Glutamatergic neuron (in vitro differentiated cells): ENCODE measurements at regions not wholly inside any gene's neighbourhood (a gene's known extent, or its start where the extent isn't known, plus 50 kb on each side); places are given as distances from the start of the nearest gene placed in this dataset.

Source experiments
- DNase-seq: peaks from one replicate; pipeline ENCODE4 v3.0.0; 2022
- H3K27ac Mint-ChIP-seq: one replicate; pipeline ENCODE4 v1.8.0; 2020; ENCODE audit warnings: mild to moderate bottlenecking, mixed read lengths, inconsistent platforms; ENCODE audit not compliant: unreplicated experiment
- H3K27me3 Mint-ChIP-seq: one replicate; pipeline ENCODE4 v1.8.0; 2020; ENCODE audit warnings: mild to moderate bottlenecking, moderate library complexity, mixed read lengths, inconsistent platforms; ENCODE audit not compliant: unreplicated experiment
- H3K36me3 Mint-ChIP-seq: one replicate; pipeline ENCODE4 v1.8.0; 2020; ENCODE audit warnings: mild to moderate bottlenecking, mixed read lengths, inconsistent platforms; ENCODE audit not compliant: unreplicated experiment
- H3K4me1 Mint-ChIP-seq: one replicate; pipeline ENCODE4 v1.8.0; 2020; ENCODE audit warnings: mild to moderate bottlenecking, low read depth, mixed read lengths, inconsistent platforms; ENCODE audit not compliant: unreplicated experiment
- H3K4me3 Mint-ChIP-seq: one replicate; pipeline ENCODE4 v1.8.0; 2020; ENCODE audit warnings: mild to moderate bottlenecking, mixed read lengths, inconsistent platforms; ENCODE audit not compliant: unreplicated experiment
- H3K9me3 Mint-ChIP-seq: one replicate; pipeline ENCODE4 v1.8.0; 2020; ENCODE audit warnings: mild to moderate bottlenecking, moderate library complexity, mixed read lengths, inconsistent platforms; ENCODE audit not compliant: unreplicated experiment
- CTCF ChIP-seq: fragments of 200-600 bp; sonication (generic); IDR thresholded peaks from one replicate; pipeline ENCODE4 v1.5.0; 2021; ENCODE audit not compliant: partially characterized antibody, unreplicated experiment

GRCh38 chr2:122251158-122251557 is 495.7 kb downstream of the TSN start:
- Mint-ChIP-seq H3K27ac (no peak overlapping the region), H3K4me1 (no peaks in the 10 kb centered on the region)

GRCh38 chr2:122251566-122251965 is 496.1 kb downstream of the TSN start:
- Mint-ChIP-seq H3K27me3 (peaks cover 3% of the 10 kb centered on the region), H3K27ac (no peak overlapping the region), H3K4me3 (no peak overlapping the region), H3K36me3 (no peaks in the 10 kb centered on the region), H3K9me3 (peaks cover 3% of the 10 kb centered on the region), H3K4me1 (no peaks in the 10 kb centered on the region)
- no peak for TF ChIP-seq CTCF
- no peak for DNase-seq

More at GRCh38 chr2:122251158-122251557, 495.7 kb downstream of the TSN start:
- no peak for DNase-seq
- Mint-ChIP-seq H3K36me3 (no peaks in the 10 kb centered on the region), H3K9me3 (peaks cover 3% of the 10 kb centered on the region), H3K4me3 (no peak overlapping the region), H3K27me3 (peaks cover 3% of the 10 kb centered on the region)
- no peak for TF ChIP-seq CTCF

GRCh38 chr2:122255924-122256323 is 500.5 kb downstream of the TSN start:
- DNase-seq: no peak
- TF ChIP-seq CTCF: no peak
- Mint-ChIP-seq H3K9me3 (peaks cover 4% of the 10 kb centered on the region), H3K4me3 (no peak overlapping the region), H3K27ac (no peak overlapping the region), H3K27me3 (peaks cover 4% of the 10 kb centered on the region), H3K4me1 (peaks cover 8% of the 10 kb centered on the region), H3K36me3 (no peaks in the 10 kb centered on the region)

GRCh38 chr2:122261911-122262310 is 506.5 kb downstream of the TSN start:
- Mint-ChIP-seq H3K27ac (peak overlapping the region; percentile 48), H3K36me3 (no peaks in the 10 kb centered on the region), H3K9me3 (peaks cover 1% of the 10 kb centered on the region)

GRCh38 chr2:122263746-122264145 is 508.3 kb downstream of the TSN start:
- H3K27me3 Mint-ChIP-seq: peaks cover 1% of the 10 kb centered on the region
- no peak overlapping the region for H3K27ac Mint-ChIP-seq
- H3K4me1 Mint-ChIP-seq: peaks cover 28% of the 10 kb centered on the region
- DNase-seq: no peak
- TF ChIP-seq CTCF: no peak
- H3K36me3 Mint-ChIP-seq: no peaks in the 10 kb centered on the region
- peaks cover 1% of the 10 kb centered on the region for H3K9me3 Mint-ChIP-seq
- H3K4me3 Mint-ChIP-seq: no peak overlapping the region

More at GRCh38 chr2:122261911-122262310, 506.5 kb downstream of the TSN start:
- no peak for TF ChIP-seq CTCF
- H3K27me3 Mint-ChIP-seq: peaks cover 1% of the 10 kb centered on the region
- H3K4me3 Mint-ChIP-seq: peak overlapping the region; percentile 14
- H3K4me1 Mint-ChIP-seq: peaks cover 28% of the 10 kb centered on the region
- DNase-seq: no peak
